Activated B cell treated with CpG ODN at 0.5 μM for 24 hours (primary cell): ENCODE measurements at regions not wholly inside any gene's neighbourhood (a gene's known extent, or its start where the extent isn't known, plus 50 kb on each side); places are given as distances from the start of the nearest gene placed in this dataset.
"Not testable (repeated sequence)": the region's sequence is repeated elsewhere in the genome, so short reads cannot be mapped to it uniquely, and the experiment has no call there.

Experiments used
- ATAC-seq: fragments of 200-7000 bp; cut with Tn5 transposase; one replicate; pipeline ENCODE4 v1.10.0; 2021; ENCODE audit warnings: low read depth, mild to moderate bottlenecking, moderate library complexity
- CTCF ChIA-PET: fragments of 350-600 bp; sonication (Branson Sonifier 250); formaldehyde crosslinking; loops from one replicate; lab custom pipeline; 2021; ENCODE audit warnings: antibody characterized with exemption; lab: Charles Lee
- POLR2A ChIA-PET: fragments of 350-600 bp; sonication (Branson Sonifier 250); formaldehyde crosslinking; loops from one replicate; lab custom pipeline; 2021; ENCODE audit warnings: antibody characterized with exemption; lab: Charles Lee
- DNase-seq: peaks from one replicate; pipeline ENCODE4 v3.0.0; 2022
- H3K27ac Mint-ChIP-seq: one replicate; pipeline ENCODE4 v1.8.0; 2020; ENCODE audit warnings: mixed read lengths
- H3K27me3 Mint-ChIP-seq: one replicate; pipeline ENCODE4 v1.8.0; 2021; ENCODE audit warnings: mixed read lengths
- H3K36me3 Mint-ChIP-seq: one replicate; pipeline ENCODE4 v1.8.0; 2021; ENCODE audit warnings: low read depth, mixed read lengths
- H3K4me1 Mint-ChIP-seq: one replicate; pipeline ENCODE4 v1.8.0; 2021; ENCODE audit warnings: mixed read lengths
- H3K4me3 Mint-ChIP-seq: one replicate; pipeline ENCODE4 v1.8.0; 2020; ENCODE audit warnings: mild to moderate bottlenecking, mixed read lengths
- H3K9me3 Mint-ChIP-seq: one replicate; pipeline ENCODE4 v1.8.0; 2020; ENCODE audit warnings: mixed read lengths
- intact Hi-C: fragments of 100-400 bp; cut with micrococcal nuclease; formaldehyde crosslinking; loops from one replicate; pipeline ENCODE4 v1.15.1; 2024
- TF ChIP-seq, protein P1 (sequence below): fragments of 200-600 bp; IDR thresholded peaks from one replicate; pipeline ENCODE4 v1.8.0; 2022; ENCODE audit warnings: antibody characterized with exemption, mild to moderate bottlenecking

DNA sequence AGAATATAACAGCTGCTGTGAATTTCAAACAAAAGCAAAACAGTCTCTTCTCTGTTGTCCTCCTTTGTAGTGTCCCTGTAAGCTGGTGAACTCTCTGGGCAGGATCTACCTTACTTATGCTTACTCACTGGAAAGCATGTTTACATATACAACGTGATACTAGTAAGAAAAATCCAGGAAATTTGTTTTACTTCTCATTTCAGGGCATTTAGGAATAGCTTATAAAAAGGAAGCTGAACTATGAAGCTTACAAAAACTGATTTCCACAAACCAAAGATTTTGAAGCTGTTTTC, 311.0 kb downstream of the NOVA1 start:
- Mint-ChIP-seq H3K36me3 (no peaks in the 10 kb centered on the region), H3K4me3 (no peak overlapping the region), H3K27me3 (no peaks in the 10 kb centered on the region), H3K9me3 (no peaks in the 10 kb centered on the region), H3K4me1 (no peaks in the 10 kb centered on the region), H3K27ac (no peak overlapping the region)
- intact Hi-C loops: no loop called here
- ChIA-PET CTCF (no interaction called here), POLR2A (no interaction called here)
- no peak for ATAC-seq
- TF ChIP-seq, protein P1, sequence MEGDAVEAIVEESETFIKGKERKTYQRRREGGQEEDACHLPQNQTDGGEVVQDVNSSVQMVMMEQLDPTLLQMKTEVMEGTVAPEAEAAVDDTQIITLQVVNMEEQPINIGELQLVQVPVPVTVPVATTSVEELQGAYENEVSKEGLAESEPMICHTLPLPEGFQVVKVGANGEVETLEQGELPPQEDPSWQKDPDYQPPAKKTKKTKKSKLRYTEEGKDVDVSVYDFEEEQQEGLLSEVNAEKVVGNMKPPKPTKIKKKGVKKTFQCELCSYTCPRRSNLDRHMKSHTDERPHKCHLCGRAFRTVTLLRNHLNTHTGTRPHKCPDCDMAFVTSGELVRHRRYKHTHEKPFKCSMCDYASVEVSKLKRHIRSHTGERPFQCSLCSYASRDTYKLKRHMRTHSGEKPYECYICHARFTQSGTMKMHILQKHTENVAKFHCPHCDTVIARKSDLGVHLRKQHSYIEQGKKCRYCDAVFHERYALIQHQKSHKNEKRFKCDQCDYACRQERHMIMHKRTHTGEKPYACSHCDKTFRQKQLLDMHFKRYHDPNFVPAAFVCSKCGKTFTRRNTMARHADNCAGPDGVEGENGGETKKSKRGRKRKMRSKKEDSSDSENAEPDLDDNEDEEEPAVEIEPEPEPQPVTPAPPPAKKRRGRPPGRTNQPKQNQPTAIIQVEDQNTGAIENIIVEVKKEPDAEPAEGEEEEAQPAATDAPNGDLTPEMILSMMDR: no peak
- no peak for DNase-seq

- intact Hi-C loops: no loop called here
- H3K27me3 Mint-ChIP-seq: no peaks in the 10 kb centered on the region
- DNase-seq: no peak
- ATAC-seq: no peak
- TF ChIP-seq, protein P1: no peak
- H3K36me3 Mint-ChIP-seq: no peaks in the 10 kb centered on the region
- ChIA-PET CTCF (no interaction called here), POLR2A (no interaction called here)
- H3K4me3 Mint-ChIP-seq: no peak overlapping the region
- no peaks in the 10 kb centered on the region for H3K9me3 Mint-ChIP-seq
- H3K27ac Mint-ChIP-seq: no peak overlapping the region
- no peaks in the 10 kb centered on the region for H3K4me1 Mint-ChIP-seq
Observed at GRCh38 chr14:26286081-26286912, 311.5 kb downstream of the NOVA1 start.

DNA sequence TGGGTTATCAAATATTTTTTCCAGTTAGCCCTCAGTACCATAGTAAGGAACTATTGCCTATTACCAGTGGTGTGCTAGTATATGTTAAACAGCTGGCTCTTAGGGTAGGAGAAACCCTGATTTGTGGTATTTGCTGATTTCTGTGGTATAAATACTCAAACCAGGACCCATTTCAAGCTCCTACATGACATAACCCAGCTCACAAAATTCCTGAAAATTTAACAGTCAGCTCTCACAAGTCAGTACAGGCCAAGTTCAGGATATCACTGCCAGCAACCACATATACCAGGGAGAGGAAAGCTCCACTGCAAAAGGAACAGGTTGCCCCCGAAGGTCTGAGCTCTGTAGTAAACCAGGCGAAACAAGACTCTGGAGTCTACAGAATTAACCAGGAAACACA, 315.3 kb downstream of the NOVA1 start:
- ChIA-PET CTCF (no interaction called here), POLR2A (no interaction called here)
- TF ChIP-seq, protein P1: no peak
- intact Hi-C loops: no loop called here
- Mint-ChIP-seq H3K27me3 (no peaks in the 10 kb centered on the region), H3K4me1 (no peaks in the 10 kb centered on the region), H3K27ac (no peak overlapping the region), H3K4me3 (no peak overlapping the region), H3K9me3 (peaks cover 3% of the 10 kb centered on the region), H3K36me3 (no peaks in the 10 kb centered on the region)
- no peak for ATAC-seq
- DNase-seq: no peak

- H3K27me3 Mint-ChIP-seq, H3K27ac Mint-ChIP-seq, POLR2A ChIA-PET, CTCF ChIA-PET, H3K36me3 Mint-ChIP-seq, H3K4me3 Mint-ChIP-seq, H3K4me1 Mint-ChIP-seq, DNase-seq, ATAC-seq, H3K9me3 Mint-ChIP-seq, intact Hi-C loops: not testable (repeated sequence)
Observed at GRCh38 chr14:26282011-26282410, 315.8 kb downstream of the NOVA1 start.

DNA sequence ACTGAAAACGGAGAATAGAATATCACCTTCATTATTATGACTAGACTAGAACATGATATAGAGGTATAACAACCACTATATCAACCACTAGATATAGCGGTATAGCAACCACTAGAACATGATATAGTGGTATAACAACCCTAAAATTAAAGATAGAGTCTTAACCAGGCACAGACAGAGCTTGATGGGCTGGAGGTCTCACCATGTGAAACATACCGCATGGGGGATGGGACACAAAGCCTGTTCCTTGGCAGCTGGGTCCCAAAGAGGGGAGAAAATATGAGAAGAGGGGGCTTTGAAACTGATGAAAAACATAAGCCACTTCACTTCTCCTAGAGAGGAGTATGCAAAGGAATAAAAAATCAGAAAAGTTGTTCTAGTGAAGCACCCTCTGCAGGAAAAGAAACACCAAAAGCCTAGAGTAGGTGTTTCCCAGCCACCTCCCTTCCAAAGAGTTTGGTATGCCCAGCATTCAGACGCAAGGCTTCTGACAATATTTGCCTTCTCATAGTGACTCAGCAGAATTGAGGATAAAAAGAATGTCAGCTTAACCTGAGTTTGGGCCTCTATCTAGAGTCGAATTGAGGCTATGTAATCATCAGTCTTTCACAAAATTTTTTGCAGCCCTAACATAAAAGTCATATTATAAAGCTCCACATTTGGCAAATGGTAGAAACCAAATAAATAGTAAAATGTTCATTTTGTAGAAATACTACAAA, 316.4 kb downstream of the NOVA1 start:
- no peak for ATAC-seq
- Mint-ChIP-seq H3K27ac (no peak overlapping the region), H3K4me1 (no peaks in the 10 kb centered on the region), H3K27me3 (no peaks in the 10 kb centered on the region), H3K36me3 (no peaks in the 10 kb centered on the region), H3K9me3 (peaks cover 3% of the 10 kb centered on the region), H3K4me3 (no peak overlapping the region)
- TF ChIP-seq, protein P1: no peak
- ChIA-PET CTCF (no interaction called here), POLR2A (no interaction called here)
- no peak for DNase-seq
- intact Hi-C loops: no loop called here
